GM19099 (cell line): ENCODE measurements at regions not wholly inside any gene's neighbourhood (a gene's known extent, or its start where the extent isn't known, plus 50 kb on each side); places are given as distances from the start of the nearest gene placed in this dataset.

Experiments used
- POLR2A ChIP-seq: IDR thresholded peaks from 3 replicates; pipeline ENCODE4 v1.6.1; 2011; ENCODE audit warnings: low read depth; ENCODE audit not compliant: insufficient read length; ENCODE audit errors: extremely low read depth

DNA sequence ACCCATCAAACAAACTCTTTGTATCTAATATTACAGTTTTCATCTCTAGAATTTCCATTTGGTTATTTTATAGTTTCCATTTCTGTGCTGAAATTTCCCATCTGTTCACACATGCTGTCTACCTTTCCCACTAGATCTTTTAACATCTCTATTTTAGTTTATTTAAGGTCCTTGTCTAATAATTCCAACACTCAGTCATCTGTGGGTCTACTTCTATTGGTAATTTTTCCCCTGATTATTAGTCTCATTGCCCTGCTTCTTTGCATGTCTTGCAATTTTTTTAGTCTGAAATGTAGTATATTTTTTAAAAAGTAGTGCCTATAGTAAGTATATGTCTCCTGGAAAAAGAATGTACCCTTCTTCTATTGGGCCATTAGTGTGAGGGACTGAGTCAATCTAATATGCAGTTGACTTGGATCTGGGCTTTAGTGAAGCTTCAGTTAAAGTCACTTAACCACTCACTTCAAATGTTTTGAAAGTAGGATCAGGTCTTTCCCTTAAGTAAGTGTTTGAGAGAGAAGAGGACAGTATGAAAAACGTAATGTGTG is 370.8 kb downstream of the SEC14L1 start:
- no peak for TF ChIP-seq POLR2A

DNA sequence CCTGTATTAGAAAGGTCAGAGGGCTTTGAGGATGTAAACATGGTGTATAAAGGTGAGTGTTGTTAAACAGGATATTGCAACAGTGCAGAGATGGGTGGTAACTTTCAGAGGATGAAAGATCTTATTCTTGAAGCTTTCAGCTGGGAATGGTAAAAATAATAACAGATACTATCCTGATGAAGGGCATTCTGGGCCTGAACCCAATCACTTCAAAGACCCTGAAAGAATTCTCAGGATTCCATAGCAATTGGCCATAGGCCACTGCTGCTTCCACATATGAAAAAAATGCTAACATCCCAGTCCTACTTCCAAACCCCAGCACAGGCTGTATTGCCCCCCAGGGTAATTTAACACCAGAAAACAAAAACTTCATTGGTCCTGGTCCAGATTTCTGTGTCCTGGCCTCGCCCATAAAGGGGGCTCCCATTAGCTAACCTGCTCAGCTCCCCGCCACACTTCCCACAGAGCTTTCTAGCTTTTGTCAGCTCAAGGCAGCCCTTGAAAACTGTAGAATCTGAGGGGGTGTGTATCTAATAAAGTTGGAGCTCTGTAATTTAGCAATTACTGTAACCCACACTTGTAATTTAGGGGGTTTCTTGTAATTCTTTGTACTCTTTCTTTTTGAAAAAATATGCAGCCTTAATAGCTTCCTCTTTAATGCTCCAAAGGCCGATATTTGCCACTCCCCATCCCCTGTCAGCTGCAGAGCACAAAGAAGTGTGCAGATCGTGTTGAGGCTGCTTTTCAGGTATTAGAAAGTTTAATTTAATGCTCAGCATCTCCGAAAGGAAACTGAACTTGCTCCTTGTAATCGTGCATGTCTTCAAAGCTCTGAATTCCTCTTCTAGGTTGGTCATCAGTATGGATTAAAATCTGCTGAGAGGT is 371.5 kb downstream of the SEC14L1 start:
- TF ChIP-seq POLR2A: no peak

DNA sequence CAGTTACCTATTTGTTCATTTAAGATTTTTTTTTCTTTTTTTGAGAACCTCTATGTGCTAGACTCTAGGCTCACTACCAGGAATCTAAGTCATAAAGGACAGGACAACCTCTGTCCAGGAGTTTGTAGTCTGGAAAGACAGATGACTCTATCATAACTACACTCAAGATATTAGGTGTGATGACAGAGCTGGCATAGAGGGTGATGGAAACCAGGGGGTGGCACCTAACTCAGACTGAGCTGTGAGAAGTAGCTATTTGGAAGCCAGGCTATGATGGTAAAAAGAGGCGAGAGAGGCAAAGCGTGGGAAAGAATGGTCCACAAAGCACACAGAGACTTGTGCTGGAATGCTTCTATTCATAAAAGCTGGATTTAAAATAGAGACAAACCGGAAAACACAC is 372.3 kb downstream of the SEC14L1 start:
- TF ChIP-seq POLR2A: no peak

DNA sequence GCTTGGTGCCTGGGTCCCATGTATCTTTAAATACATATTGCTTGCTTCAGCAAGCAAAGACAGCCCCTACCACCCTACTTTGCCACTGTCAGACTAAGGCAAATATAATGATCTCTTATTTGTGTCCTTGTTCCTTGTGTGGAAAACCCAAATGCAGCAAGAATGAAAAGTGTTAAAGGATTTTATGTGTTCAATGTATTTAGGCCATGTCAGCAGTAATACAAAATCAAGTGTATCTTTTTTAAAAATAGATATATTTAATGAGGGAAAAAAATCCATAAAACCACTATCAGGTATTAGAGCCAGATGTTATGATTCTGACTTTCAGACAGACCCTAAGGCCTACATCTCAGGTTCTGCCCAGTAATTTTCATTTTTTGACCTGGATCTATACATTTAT is 374.5 kb downstream of the SEC14L1 start:
- no peak for TF ChIP-seq POLR2A

DNA sequence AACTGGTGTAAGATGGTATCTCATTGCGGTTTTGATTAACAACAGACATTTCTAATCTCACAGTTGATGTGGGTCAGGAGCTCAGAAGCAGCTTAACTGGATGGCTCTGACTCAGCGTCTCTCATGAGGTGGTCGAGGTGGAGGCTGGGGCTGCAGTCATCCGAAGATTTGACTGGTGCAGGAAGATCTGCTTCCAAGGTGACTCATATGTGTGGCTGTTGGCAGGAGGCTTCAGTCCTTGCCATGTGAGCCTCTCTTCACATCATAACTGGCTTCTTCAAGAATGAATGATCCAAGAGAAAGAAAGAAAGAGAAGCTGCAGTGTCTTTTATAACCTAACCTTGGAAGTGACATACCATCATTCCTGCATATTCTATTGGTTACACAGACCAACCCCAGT is 376.1 kb downstream of the SEC14L1 start:
- no peak for TF ChIP-seq POLR2A

DNA sequence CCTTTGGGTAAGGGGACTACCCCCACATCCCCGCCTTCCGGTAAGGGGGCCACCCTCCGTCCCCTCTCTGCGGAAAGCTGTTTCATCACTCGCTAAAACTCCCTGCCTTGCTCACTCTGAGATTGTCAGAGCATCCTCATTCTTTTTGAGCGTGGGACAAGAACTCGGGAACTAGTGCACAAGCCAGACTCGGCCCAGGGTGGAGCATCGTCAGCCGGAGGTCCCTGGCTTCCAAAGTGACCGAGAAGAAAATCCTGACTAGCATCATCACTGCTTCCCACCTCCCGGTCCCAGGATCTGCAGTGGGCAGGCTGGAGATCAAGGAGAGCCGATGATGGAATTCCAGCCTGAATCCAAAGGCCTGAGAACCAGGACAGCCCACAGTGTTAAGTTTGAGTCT is 380.3 kb downstream of the SEC14L1 start:
- no peak for TF ChIP-seq POLR2A

DNA sequence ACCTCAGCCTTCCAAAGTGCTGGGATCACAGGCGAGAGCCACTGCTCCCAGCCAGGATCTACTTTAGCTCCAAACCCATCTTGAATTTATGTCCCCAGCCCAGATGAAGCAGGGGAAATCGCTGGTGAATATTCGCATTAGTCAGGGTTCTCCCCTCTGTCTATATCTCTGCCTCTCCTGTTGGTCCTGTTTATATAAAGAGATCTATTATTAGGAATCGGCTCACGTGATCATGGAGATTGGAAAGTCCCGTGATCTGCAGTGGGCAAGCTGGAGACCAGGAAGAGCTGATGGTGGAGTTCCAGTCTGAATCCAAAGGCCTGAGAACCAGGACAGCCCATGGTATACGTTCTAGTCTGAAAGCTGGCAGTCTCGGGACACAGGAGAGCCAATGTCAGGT is 382.8 kb downstream of the SEC14L1 start:
- TF ChIP-seq POLR2A: no peak

DNA sequence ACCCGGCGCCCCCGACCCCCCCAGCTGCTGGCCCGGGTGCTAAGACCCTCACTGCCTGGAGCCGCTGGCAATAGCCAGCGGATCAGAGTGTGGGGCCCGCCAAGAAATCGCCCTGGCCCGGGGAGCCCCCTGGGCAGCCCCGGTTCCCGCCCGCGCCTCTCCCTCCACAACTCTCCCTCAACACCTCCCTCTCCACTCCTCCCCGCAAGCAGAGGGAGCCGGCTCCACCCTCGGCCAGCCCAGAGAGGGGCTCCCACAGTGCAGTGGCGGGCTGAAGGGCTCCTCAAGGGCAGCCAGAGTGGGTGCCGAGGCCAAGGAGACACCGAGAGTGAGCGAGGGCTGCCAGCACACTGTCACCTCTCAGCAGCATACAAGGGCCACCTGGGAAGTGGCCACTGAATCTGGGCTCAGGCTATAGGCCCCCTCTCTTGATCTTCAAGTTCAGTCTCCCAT is 385.5 kb downstream of the SEC14L1 start:
- TF ChIP-seq POLR2A: no peak

DNA sequence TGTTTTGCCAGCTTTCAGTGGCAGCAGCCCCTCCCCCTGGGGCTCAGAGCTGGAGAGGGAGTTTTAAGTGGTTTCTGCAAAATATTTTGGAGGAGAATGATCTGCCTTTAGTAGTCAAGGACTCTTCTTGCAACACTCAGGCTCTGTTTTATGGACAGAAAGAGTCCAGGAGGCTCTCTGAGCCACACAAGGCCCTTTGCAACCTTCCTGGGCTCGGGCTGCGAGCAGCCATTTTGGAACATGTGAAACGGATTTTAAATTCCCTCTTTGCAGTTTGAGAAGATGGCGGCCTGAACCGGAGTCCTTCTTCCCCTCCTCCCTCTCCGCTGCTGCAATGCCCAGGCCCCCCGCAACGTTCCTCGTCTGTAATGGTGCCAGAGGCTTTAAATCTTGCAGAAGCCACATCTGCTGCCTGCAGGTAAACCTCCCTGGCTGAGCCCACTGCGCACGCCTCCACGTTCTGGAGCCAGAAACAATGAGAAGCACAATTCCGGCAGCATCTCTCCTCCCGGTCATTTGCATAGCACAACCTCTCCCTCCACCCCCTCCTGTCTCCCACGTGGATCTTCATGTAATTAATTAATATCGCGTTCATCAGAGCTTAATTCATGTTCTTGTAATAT is 386.1 kb downstream of the SEC14L1 start:
- no peak for TF ChIP-seq POLR2A

DNA sequence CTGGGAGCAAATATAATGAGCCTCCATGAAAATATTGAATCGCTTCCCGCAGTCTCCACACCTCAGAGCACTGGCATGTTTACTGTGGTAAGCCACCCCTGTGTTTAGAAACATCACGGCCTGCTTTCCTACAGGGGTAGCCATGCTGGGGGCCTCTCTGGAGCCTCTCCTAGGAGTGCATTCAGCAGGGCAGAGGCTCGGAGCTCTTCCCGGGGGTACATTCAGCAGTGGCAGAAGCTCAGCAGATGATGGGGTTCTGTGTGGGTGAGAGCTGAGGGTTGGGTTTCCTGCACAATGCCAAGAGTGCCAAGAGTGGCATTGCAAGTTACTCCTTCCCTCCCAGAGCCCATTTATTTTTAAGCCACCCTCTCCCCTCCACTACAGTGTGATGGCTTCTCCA is 386.6 kb downstream of the SEC14L1 start:
- TF ChIP-seq POLR2A: no peak

DNA sequence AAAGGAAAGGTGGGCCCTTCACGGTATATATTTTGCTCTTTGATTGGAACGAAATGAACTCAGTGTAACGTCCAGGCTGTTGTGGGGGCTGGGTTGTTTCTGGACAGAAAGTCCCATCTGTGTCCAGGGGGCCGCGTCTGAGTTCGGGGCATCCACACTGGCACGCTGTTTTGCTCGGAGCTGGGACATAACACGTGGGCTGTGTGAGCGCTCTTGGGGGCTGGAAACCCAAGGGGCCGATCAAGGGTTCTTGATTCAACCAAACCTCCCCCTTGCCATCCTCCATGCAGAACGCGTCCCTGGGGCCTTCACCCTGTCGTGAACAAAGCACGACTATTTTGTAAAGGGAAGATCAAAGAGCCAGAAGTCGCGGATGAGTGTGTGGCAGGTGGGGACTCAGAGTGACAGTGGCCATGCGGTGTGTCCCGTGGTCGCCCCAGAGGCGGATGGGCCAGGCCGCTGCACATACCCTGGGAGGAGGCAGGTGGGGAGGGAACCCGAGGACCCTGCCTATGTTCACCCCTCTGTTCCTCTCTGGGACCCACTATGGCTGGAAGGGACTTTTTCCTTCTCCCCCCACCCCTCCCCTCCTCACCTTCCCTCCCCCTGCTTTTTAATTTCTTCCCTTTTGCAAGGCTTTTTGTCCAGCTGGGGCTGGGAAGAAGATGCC is 387.2 kb downstream of the SEC14L1 start:
- TF ChIP-seq POLR2A: no peak

DNA sequence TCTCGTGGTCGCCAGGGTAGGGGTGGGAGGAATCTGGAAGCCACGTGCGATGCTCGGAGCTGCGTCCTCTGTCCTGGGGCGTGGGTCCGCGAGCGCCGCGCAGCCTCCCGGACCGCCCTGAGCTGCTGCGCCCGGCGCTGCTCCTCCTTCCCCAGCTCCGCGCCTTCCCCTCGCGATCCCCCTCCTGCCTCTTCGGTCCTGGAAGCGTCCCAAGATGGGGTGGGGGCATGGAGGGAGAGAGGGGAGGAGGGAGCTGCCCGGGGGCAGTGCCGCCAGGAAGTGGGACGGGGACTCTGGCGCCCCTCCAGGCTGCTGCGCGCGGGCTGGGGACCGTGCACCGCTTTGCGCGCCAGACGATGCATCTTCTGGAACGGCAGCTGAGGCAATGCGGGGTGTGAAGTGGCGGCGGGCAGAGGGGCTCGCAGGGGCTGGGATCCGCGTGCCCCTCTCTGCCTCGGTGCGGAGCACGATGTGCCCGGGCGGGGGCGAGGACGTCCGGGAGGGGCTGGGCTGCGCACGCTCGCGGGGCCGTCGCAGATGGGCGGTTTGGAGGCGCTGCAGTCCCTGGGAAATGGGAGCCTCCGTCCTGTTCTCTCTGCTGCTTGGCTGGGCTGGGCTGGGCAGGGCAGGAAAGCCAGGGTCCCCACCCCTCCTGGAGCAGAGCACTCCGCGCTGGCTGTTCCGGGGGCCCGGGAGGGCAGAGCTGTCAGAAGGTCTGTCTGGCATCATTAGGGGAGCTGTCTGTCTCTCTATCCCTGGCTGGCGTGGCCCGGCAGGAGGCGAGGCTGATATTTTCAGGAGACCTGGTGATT is 388.0 kb downstream of the SEC14L1 start:
- TF ChIP-seq POLR2A: no peak

DNA sequence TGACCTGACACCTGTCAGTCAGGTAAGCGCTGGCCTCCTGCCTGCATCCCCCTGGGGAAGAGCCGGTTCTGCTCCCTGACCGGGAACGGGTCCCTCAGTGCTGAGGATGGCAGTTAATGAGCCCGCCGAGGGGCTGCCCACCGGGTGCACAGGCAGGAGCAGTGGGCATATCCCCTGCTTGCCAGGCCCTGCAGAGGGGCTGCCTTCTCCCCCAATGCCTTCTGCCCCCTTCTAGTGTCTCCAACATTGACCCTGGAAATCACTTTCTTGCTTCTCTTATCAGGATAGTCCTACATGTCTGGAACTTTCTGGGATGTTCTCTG is 388.5 kb downstream of the SEC14L1 start:
- TF ChIP-seq POLR2A: no peak

DNA sequence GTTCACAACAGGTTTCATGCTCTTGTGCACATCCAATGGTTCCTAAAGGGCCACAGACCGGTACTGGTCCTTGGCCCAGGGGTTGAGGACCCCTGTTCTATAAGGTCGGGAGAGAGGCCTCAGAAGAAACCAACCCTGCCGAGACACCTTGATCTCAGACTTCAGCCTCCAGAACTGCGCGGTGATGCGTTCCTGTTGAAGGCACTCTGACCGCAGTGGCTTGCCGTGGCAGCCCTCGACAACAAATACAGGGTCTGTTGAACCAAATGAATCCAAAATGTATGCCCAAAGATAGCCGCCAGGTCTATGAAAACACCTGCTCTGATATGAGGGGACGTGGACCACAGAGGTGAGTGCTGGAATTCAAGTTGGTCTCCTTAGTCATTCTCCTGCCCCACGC is 389.8 kb downstream of the SEC14L1 start:
- no peak for TF ChIP-seq POLR2A

DNA sequence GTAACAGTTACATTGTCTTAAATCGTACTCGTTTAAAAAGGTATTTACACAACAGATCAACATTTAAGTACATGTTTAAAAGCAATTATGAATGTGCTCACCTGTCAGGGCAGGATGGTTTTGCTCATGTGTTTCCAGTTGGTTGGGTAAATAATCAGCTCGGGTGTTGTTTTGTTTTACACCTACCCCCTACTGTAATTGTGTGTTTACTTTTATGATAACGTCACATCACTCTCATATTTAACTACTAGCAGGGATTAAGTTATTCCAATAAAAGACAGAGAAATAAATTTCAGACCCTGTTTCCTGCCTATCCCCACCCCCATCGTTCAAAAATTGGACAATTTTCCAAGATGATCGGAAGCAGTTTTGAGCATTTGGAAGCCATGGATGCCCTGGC is 390.2 kb downstream of the SEC14L1 start:
- TF ChIP-seq POLR2A: no peak
